CD14-positive monocyte (primary cell): ENCODE measurements at regions not wholly inside any gene's neighbourhood (a gene's known extent, or its start where the extent isn't known, plus 50 kb on each side); places are given as distances from the start of the nearest gene placed in this dataset.

ENCODE experiments used
- DNase-seq, 3 donors: peaks; one replicate each; pipeline ENCODE4 v3.0.0-alpha.2; 2011 to 2022
- H2AFZ ChIP-seq: 2 replicates; pipeline ENCODE4 v1.6.0; 2012; ENCODE audit warnings: mild to moderate bottlenecking, low read depth, low read length, inconsistent platforms; ENCODE audit not compliant: insufficient read depth, poor library complexity, severe bottlenecking
- H3K27ac ChIP-seq, 2 donors: 1 replicate in 1 of 2; 2 replicates in 1 of 2; pipeline ENCODE4 v1.5.1; 2012 to 2013; ENCODE audit warnings: low read length in 2 of 2, control low read depth in 1 of 2, inconsistent platforms in 1 of 2, low read depth in 1 of 2, mild to moderate bottlenecking in 1 of 2
- H3K27me3 ChIP-seq, 2 donors: one replicate each; pipeline versions ENCODE4 v1.6.0 to v1.6.1; 2011 to 2013; ENCODE audit warnings: low read length in 2 of 2; ENCODE audit not compliant: control insufficient read depth in 2 of 2, insufficient read depth in 2 of 2
- H3K36me3 ChIP-seq, 2 donors: replicated peaks in 1 of 2; 1 replicate in 1 of 2; 2 replicates in 1 of 2; pipeline versions ENCODE4 v1.5.1 to v1.6.1; 2012 to 2013; ENCODE audit warnings: low read length in 2 of 2, control low read depth in 1 of 2, inconsistent platforms in 1 of 2, mild to moderate bottlenecking in 1 of 2; ENCODE audit not compliant: insufficient read depth in 2 of 2, control insufficient read depth in 1 of 2
- H3K4me1 ChIP-seq, 2 donors: 1 replicate in 1 of 2; 2 replicates in 1 of 2; pipeline versions ENCODE4 v1.5.1 to v1.6.1; 2012 to 2013; ENCODE audit warnings: low read length in 2 of 2, control low read depth in 1 of 2, inconsistent platforms in 1 of 2, mild to moderate bottlenecking in 1 of 2, moderate library complexity in 1 of 2; ENCODE audit not compliant: insufficient read depth in 2 of 2, control insufficient read depth in 1 of 2
- H3K4me2 ChIP-seq: replicated peaks from 2 replicates; pipeline ENCODE3; 2012; ENCODE audit warnings: low read length, moderate library complexity, mild to moderate bottlenecking; ENCODE audit not compliant: poor library complexity, severe bottlenecking; ENCODE audit errors: extremely low read depth
- H3K4me3 ChIP-seq, 3 experiments: fragments of 200-600 bp in 1 of 3; sonication (generic) in 1 of 3; replicated peaks in 1 of 3; 1 replicate in 2 of 3; 2 replicates in 1 of 3; pipeline ENCODE4 v1.5.1; 2011 to 2013; ENCODE audit warnings: low read length in 3 of 3, mild to moderate bottlenecking in 3 of 3, control low read depth in 2 of 3, low read depth in 2 of 3, inconsistent platforms in 1 of 3, moderate library complexity in 1 of 3
- H3K79me2 ChIP-seq: 2 replicates; pipeline ENCODE4 v1.6.0; 2012; ENCODE audit warnings: mild to moderate bottlenecking, control low read depth, inconsistent platforms, low read length, moderate library complexity; ENCODE audit not compliant: insufficient read depth
- H3K9ac ChIP-seq: 2 replicates; pipeline ENCODE4 v1.6.0; 2017; ENCODE audit warnings: low read length, mild to moderate bottlenecking; ENCODE audit not compliant: insufficient read depth, poor library complexity, severe bottlenecking
- H3K9me3 ChIP-seq, 2 donors: replicated peaks in 1 of 2; 1 replicate in 1 of 2; 2 replicates in 1 of 2; pipeline versions ENCODE4 v1.5.1 to v1.6.1; 2012 to 2013; ENCODE audit warnings: low read length in 2 of 2, control low read depth in 1 of 2; ENCODE audit not compliant: control insufficient read depth in 1 of 2, insufficient read depth in 1 of 2
- H4K20me1 ChIP-seq: 2 replicates; pipeline ENCODE4 v1.6.0; 2012; ENCODE audit warnings: mild to moderate bottlenecking, low read length, control low read depth, moderate library complexity; ENCODE audit not compliant: insufficient read depth
- H3K27ac Mint-ChIP-seq, 7 donors: one replicate each; pipeline ENCODE4 v1.8.0; 2020; ENCODE audit warnings: mild to moderate bottlenecking in 7 of 7, mixed read lengths in 7 of 7, moderate library complexity in 6 of 7, inconsistent platforms in 2 of 7
- H3K27me3 Mint-ChIP-seq, 3 donors: one replicate each; pipeline ENCODE4 v1.8.0; 2021 to 2022; ENCODE audit warnings: low read depth in 3 of 3, mild to moderate bottlenecking in 3 of 3, mixed read lengths in 3 of 3, moderate library complexity in 3 of 3, inconsistent platforms in 1 of 3
- H3K36me3 Mint-ChIP-seq, 2 donors: one replicate each; pipeline ENCODE4 v1.8.0; 2020; ENCODE audit warnings: mixed read lengths in 2 of 2, inconsistent platforms in 1 of 2, mild to moderate bottlenecking in 1 of 2
- H3K4me1 Mint-ChIP-seq: one replicate; pipeline ENCODE4 v1.8.0; 2020; ENCODE audit warnings: mild to moderate bottlenecking, mixed read lengths
- H3K4me3 Mint-ChIP-seq, 2 donors: one replicate each; pipeline ENCODE4 v1.8.0; 2020; ENCODE audit warnings: mild to moderate bottlenecking in 2 of 2, mixed read lengths in 2 of 2, moderate library complexity in 1 of 2
- H3K9me3 Mint-ChIP-seq, 7 donors: one replicate each; pipeline ENCODE4 v1.8.0; 2020 to 2022; ENCODE audit warnings: mixed read lengths in 7 of 7, mild to moderate bottlenecking in 6 of 7, moderate library complexity in 6 of 7, inconsistent platforms in 2 of 7
- CTCF ChIP-seq: fragments of 200-600 bp; IDR thresholded peaks from one replicate; pipeline ENCODE4 v1.8.0; 2022; ENCODE audit warnings: antibody characterized with exemption, mild to moderate bottlenecking
- WGBS: methylation state at CpG from one replicate; pipeline ENCODE4 v1.1.5; 2013; ENCODE audit warnings: missing lambda C conversion rate; ENCODE audit not compliant: insufficient coverage; 5-methylcytosine and 5-hydroxymethylcytosine counted together
- intact Hi-C, 2 donors: fragments of 100-400 bp; cut with micrococcal nuclease; formaldehyde crosslinking; loops; one replicate each; pipeline versions ENCODE4 v1.15.0 to v1.15.1; 2023

DNA sequence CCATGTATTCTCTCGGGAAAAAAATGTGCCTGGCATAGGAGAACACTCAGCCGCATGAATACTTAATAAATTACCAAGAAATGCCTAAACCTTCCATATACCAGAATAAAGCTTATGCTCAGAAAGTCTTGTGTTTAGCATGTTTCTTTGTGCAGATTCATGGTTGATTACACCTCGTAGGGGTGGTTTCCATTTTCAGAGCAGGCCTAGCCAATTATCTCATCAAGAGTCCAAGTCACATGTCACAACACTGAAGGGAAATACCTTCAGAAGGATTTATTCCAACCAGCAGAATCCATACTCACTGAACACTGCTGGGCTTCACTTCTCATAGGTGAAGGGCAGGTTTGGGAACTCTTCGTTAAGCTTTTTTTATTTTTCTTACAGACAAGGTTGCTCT, 539.7 kb downstream of the PLXDC2 start:
- no peaks in the 10 kb centered on the region for H3K27me3 ChIP-seq
- H3K4me3 ChIP-seq, result no peak overlapping the region
- no CpG with 5 or more reads among the region's 4 CpGs for WGBS
- DNase-seq, result no peak
- H3K4me3 Mint-ChIP-seq, result no peak overlapping the region
- peaks cover 0 to 22% (median 5%) of the 10 kb centered on the region in 7 donors for H3K9me3 Mint-ChIP-seq
- no peaks in the 10 kb centered on the region for H3K4me1 ChIP-seq
- peaks cover 0 to 2% (median 2%) of the 10 kb centered on the region in 3 donors for H3K27me3 Mint-ChIP-seq
- no peaks in the 10 kb centered on the region for H3K36me3 ChIP-seq
- no peak for TF ChIP-seq CTCF
- no peak overlapping the region for H3K9ac ChIP-seq
- H3K27ac ChIP-seq, result no peak overlapping the region
- H3K4me1 Mint-ChIP-seq, result no peaks in the 10 kb centered on the region
- H3K79me2 ChIP-seq, result no peaks in the 10 kb centered on the region
- H3K4me2 ChIP-seq, result no peak overlapping the region
- peaks cover 0 to under 1% of the 10 kb centered on the region in 2 donors for H3K9me3 ChIP-seq
- no peak overlapping the region for H3K27ac Mint-ChIP-seq
- no peak overlapping the region for H2AFZ ChIP-seq
- intact Hi-C loops, result no loop called here
- H4K20me1 ChIP-seq, result no peaks in the 10 kb centered on the region
- no peaks in the 10 kb centered on the region for H3K36me3 Mint-ChIP-seq

DNA sequence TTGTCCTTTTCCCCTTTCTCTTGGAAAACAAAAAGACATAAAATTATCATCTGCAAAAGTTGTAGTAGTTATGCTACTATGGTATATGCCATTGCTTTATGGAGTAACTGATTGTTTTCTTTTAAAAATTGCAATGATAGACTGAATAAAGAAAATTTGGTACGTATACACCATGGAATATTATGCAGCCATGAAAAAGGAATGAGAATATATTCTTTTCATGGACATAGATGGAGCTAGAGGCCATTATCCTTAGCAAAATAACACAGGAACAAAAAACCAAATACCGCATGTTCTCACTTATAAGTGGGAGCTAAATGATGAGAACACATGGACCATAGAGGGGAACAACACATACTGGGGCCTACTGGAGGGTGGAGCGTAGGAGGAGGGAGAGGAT, 538.8 kb downstream of the PLXDC2 start:
- Histone ChIP-seq H3K4me2 (no peak overlapping the region), H3K4me1 (no peaks in the 10 kb centered on the region), H2AFZ (no peak overlapping the region), H4K20me1 (no peaks in the 10 kb centered on the region), H3K79me2 (no peaks in the 10 kb centered on the region), H3K27ac (no peak overlapping the region), H3K9me3 (no peaks in the 10 kb centered on the region), H3K9ac (no peak overlapping the region), H3K27me3 (no peaks in the 10 kb centered on the region), H3K4me3 (no peak overlapping the region), H3K36me3 (no peaks in the 10 kb centered on the region)
- Mint-ChIP-seq H3K27ac (no peak overlapping the region), H3K4me3 (no peak overlapping the region), H3K4me1 (no peaks in the 10 kb centered on the region), H3K36me3 (no peaks in the 10 kb centered on the region), H3K9me3 (peaks cover 0 to 21% (median 3%) of the 10 kb centered on the region in 7 donors), H3K27me3 (peaks cover 0 to 2% (median 2%) of the 10 kb centered on the region in 3 donors)
- intact Hi-C loops, result no loop called here
- no CpG with 5 or more reads among the region's 3 CpGs for WGBS
- no peak for DNase-seq
- no peak for TF ChIP-seq CTCF
